H1 (cell line): ENCODE measurements at regions not wholly inside any gene's neighbourhood (a gene's known extent, or its start where the extent isn't known, plus 50 kb on each side); places are given as distances from the start of the nearest gene placed in this dataset.

ENCODE experiments used
- CBX8 ChIP-seq: fragments of 300-800, 300-1000 bp; sonication (generic); IDR thresholded peaks from 2 replicates; pipeline ENCODE4 v1.7.1; 2016; ENCODE audit warnings: low read depth, low read length, borderline replicate concordance
- CREB1 ChIP-seq: IDR thresholded peaks from 2 replicates; pipeline ENCODE4 v1.6.1; 2012; ENCODE audit warnings: inconsistent platforms
- RFX5 ChIP-seq: IDR thresholded peaks from 2 replicates; pipeline ENCODE4 v1.6.1; 2011; ENCODE audit warnings: low read depth, low read length, improper control_type of control experiment, borderline replicate concordance
- RXRA ChIP-seq: IDR thresholded peaks from 2 replicates; pipeline ENCODE4 v1.6.1; 2011; ENCODE audit warnings: low read depth, mild to moderate bottlenecking, low read length, moderate library complexity; ENCODE audit not compliant: insufficient read depth
- SP4 ChIP-seq: IDR thresholded peaks from 2 replicates; pipeline ENCODE4 v1.6.1; 2012; ENCODE audit warnings: low read length, inconsistent platforms

- TF ChIP-seq RXRA (no peak), CREB1 (no peak), RFX5 (no peak), SP4 (no peak), CBX8 (no peak)
These were observed 974.5 kb downstream of the LTN1 start (continued) for GRCh38 chr21:28018213-28018612.
